ENCODE measurements at regions not wholly inside any gene's neighbourhood (a gene's known extent, or its start where the extent isn't known, plus 50 kb on each side); places are given as distances from the start of the nearest gene placed in this dataset.

DNA sequence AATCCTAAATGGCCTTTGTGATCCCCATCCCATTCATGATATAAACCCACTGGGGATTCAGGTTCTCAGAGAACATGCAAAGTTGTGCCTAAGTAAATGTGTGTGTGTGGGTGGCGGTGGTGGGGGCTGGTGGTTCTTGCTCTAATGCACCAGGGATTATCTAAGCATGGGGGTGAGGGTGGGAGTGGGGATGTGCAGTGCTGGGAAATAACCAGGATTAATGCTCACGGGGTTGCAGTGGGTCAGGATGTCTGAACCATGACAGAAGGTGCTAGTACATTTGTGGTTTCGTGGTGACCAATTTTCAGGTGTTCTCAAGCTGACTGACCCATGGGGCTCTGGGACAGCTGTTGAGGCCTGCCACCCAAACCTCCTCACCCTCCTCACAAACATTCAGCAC is 101.0 kb downstream of the ZNF608 start:
- no peak for DNase-seq (ENCODE audit: low spot score)

DNA sequence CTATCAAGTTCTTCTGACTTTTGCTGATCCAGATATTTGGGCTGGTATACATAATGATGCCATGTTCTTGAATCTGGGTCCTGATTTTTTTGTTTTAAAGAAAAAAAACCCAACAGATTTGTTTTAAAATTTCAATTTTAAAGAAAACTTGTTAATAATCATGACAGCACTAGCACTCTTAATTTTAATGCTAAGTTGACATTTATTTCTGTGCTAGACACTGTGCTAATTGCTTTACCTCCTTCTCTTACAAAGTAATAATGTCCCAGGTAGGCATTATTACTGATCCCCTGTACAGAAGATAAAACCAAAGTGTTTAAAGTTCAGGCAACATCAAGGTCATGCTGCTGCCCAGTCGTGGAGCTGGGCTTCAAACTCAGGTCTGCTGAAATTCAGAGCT is 101.9 kb downstream of the ZNF608 start:
- DNase-seq (ENCODE audit: low spot score): no peak

DNA sequence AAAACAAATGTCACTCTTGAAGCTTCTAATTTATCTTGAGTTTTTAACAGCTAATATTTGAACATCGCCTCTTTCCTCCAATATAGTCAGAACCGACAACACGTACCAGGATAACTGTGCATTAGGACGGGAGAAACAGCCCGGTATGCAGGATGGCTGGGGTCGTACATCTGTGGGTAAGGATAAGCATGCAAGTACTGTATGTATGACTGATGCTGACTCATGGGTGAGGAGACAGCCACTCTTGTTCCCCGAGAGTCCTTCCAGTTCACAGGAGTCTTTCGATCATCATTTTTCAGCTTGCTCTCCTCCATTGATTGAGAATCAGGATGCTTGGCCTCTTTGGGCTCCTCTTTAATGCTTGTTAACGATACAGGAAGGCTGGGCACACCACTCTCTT is 102.3 kb downstream of the ZNF608 start:
- DNase-seq (ENCODE audit: low spot score): peak; percentile 19

DNA sequence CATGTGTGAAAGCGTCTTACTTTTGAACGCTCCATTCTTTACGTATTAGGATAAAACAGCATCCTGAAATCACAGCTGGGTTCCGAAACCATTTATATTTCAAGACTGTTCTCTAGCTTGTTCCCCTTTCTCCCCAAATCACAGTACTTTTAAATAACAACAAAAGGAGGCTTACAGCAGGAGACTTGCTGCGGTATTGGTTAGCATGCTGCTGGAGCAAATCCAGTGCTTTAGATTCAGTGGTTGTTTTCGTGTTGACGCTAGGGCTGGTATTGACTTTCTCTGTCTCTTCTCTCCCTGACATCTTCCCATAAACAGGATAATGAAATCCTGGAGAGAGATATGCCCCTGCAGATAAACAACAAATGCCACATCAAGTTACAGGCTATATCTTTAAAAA is 103.1 kb downstream of the ZNF608 start:
- no peak for DNase-seq (ENCODE audit: low spot score)

DNA sequence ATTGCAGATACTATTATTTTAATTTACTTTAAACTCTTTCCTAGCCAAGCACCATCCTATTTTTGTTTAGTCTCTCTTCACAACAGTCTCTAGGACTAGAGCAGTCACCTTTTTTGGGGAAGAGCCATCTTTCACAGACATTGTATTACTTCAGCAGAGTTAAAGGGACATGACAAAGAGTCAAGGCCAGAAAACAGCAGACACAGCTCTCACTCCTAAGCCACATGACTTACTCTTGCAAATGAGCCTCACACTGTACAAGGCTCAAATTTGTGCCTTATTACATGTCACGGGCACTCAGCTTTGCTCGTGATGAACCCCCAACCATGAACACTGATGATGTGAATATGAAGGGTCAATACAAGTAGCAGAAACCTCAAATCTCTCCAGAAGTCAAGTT is 104.3 kb downstream of the ZNF608 start:
- DNase-seq (ENCODE audit: low spot score): no peak

DNA sequence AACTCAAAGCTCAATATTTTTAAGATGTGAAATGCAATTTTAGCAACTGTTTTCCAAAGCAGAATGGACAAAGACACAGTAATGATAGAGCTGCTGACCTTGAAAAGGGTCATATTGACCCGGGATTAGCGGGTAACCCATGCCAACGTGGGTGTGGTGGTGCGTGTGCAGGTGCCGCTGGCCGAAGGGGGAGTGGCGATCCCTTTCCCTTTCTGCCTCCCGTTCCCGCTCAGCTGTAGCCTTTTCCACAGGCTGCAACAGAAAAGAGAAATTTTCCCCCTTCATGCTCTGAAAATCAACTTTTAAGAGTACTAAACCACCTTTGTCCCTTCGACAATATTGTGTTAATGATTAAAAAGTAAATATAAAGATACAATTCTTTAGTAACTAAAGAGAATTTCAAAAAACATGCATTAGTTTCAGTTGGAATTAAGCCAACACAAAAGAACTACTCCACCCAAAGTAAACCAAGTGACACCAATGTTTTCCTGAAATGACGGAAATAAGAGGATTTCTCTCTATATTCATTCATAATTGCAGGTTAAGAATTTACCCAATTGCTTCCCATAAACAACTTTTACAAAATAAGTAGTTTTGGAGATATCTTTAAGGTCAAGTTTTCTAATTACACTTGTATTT is 105.2 kb downstream of the ZNF608 start:
- no peak for DNase-seq (ENCODE audit: low spot score)

DNA sequence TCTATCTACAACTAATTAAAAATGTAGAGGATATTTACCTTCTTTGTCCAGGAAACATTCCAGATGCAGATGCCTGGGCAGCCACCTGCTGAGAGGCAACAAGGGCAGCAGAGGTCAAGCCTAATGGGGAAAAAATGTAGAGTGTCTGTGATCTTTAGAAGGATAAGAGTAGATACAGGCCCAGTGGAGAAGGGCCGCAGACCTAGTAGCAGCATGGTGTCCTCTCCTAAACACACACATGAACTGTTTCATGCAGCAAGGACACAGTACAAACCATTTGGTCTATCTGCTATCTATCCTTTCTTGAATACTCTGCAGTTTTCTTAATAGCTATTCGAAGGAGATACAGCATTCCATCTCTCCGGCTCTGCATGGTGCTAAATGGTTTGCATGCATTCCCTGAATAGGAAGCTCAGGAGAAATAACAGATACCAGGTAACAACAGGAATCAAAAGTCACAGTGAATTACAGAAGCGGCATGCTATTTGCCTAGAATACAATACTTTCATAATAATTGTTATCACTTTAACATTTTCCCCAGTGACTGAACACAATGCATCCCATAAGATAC is 107.3 kb downstream of the ZNF608 start:
- no peak for DNase-seq (ENCODE audit: low spot score)

DNA sequence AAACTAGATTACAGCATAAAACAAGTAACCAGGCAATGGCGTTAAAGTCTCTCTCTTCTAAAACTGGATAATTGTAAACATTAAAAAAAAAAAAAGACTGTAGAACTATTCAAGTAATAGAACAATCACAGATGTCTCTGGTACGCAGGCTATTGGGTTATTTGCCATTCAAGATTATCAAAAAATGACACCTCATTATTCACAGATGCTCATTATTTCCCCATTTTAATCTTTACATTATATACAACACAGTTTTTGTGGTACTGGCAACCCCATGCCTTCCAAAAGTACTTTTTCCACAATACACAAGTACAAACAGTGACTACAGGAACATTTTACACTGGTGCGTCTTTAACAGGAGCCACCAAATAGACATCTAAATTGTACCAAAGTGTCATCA is 109.4 kb downstream of the ZNF608 start:
- DNase-seq (ENCODE audit: low spot score): no peak

DNA sequence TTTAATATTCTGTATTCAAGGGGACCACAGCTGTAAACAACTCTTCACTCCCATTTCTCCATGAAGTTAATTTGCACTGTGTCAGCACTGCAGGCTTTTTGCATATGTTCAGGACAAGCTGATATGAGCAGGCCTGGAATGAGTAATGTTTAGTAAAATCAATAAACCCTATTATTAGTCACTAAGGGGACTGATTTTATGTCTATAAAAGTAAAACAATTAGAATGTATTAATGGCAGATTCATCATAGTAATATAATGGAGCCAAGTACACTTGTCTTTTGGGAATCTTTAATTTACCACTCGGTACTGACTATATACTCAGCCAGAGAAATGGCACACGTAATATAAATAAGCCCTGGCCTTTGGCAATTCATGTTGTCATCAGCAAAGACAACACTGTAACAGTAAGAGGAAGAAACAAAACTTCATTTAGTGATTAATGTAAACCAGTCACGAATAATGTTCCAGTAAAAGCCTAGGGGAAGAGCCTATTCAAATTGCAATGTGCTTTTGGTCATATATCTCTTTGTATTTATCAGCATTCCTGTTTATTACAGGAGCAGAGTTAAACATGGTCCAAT is 111.6 kb downstream of the ZNF608 start:
- DNase-seq (ENCODE audit: low spot score): no peak

DNA sequence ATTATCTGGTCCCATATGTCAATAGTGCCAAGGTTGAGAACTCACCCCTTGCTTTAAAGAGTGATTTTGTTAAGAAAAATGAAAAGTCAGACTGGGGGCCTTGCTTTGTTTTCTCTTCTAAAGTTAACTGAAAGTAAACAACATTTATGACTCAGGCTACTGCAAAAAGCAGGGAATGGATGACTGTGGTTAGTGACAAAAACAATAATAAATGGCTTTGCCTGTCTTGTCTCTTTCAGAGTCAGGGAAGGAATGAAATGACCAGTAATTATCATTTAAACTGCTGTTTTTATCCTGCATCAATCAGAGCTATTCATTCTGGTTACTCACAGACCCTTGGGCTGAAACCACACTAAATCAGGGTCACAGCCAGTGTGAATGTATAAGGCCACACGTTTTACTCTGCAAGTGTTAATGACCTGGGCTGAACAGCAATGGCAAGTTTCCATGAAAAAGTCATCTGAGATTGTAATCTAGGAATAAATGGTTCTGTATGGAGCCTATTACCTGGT is 112.2 kb downstream of the ZNF608 start:
- no peak for DNase-seq (ENCODE audit: low spot score)

DNA sequence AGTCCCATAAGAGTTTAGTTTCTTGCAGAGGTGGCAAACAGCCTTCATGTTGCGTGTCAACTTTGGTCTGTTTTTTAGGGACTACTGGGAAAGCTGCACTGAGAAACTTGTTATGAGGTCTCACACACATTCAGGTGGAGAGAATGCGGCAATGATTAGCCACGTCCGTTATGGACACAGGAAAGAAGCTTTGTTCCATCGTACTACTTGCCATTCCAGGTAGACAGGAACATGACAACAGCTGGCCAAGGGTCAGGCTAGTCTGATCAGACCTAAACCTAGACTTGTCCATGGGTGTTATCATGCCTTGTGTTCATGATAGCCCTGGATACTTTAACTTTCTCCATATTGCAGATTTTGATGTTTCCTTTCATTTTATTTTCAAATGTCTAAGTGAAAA is 113.2 kb downstream of the ZNF608 start:
- DNase-seq (ENCODE audit: low spot score): no peak

DNA sequence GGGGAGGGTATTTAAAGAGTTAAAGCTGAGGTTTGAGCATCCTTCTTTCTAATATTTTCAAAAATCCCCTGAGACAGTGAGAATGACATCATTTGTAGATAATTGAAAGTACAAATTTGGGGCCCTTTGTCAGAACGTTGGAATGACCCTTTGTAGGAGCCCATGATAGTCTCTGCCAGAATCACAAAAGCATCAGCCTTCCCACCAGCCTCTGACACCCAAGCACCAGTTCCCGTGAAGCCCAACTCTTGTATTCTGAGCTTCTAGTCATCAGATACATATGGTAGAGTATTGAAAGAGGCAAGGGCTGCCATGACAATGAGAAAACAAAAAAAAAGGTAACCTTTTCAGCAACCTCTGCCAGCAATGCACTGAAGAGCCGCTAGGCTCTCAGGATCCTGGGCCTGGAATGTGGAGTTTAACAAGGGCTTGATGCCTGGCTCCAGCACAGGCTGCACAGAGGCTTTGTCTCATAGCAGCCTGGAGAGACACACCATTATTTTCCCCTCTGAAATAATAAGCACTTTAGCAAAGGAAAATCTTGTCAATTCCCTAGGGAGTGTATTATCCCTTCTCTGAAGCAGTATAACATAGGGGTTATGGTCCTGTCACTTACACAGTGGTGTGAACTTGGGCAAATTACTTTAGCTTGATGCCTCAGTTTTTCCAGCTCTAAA is 114.4 kb downstream of the ZNF608 start:
- DNase-seq (ENCODE audit: low spot score): no peak

DNA sequence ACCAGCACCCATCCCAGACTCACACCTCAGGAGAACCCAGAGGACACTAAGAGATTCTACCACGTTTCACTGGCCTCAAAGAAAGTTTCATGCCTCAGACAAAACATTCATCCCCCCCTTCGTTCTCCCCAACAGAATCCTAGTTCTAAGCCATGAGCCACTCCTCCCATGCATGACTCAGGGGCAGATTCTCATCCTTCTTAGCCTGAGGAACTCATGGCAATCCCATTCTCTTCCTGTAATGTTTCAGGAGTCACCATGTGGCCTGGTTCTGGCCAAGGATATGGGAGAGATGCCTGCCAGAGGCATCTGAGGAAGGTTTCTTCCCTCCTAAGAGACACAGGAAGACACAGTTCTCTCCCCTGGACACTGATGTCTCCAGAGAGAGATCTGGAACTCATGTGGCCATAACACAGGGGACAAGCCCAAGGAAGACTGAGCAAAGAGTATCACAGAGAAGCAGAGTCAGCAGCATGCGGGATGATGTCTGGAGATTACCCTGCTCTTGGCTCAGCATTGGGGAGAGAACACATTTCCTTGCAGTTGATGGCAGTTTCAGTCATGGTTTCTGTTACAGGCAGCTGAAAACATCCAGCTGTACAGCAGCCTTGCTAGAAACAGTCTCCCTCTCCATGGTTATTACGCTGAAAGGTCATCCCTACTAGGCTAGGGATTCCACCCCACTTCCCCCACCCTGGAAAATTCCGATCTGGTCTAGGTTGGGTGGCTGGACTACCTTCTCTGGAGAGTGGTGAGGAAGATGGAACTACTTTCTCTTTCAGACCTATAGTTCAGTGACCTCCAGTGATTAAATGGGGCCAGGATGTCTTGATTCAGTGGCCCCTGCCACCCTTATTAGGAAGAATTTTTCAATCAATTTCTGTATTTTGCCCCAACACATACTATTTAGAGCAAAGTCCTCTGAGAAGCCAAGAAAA is 115.4 kb downstream of the ZNF608 start:
- DNase-seq (ENCODE audit: low spot score): no peak

DNA sequence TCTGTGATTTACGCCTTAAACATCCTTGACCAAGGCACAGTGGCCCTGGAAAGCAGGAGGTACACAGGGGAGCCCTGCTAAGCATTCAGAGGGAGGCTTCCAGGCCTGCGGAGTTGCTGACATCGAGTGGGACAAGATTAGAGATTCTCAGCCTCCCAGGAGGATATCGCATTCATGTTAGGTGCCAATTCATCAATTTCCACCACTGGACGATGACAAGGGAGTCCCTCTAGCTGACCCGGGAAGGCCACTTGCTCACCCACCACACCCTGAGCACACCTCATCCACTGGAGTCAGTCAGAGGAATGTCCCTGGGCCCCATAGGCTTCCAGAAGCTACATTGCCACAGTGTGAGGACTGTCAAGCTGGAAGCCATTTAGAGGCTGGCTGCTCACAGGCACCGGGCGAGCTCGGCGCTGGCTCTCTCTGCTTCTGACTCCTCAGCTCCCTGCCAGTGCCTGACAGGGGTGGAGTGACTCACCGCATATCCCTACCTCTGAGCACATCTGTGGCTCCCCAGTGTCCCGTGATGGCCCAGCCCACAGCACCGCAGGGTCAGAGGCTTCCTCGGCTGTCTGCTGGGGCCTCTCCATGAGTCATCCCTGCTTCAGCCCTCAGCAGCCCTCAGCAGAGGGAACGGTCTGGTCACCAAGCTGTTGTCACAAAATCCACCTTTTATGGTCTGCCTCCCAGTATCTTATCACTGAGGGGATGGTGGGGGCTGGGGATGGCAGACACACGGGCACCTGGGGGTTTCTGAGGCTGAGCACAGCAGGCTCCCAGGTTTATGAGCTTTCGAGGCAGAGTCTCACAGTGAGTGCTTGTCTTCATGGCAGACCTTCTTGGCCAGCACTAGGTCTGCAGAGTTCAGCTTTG is 117.5 kb downstream of the ZNF608 start:
- no peak for DNase-seq (ENCODE audit: low spot score)

DNA sequence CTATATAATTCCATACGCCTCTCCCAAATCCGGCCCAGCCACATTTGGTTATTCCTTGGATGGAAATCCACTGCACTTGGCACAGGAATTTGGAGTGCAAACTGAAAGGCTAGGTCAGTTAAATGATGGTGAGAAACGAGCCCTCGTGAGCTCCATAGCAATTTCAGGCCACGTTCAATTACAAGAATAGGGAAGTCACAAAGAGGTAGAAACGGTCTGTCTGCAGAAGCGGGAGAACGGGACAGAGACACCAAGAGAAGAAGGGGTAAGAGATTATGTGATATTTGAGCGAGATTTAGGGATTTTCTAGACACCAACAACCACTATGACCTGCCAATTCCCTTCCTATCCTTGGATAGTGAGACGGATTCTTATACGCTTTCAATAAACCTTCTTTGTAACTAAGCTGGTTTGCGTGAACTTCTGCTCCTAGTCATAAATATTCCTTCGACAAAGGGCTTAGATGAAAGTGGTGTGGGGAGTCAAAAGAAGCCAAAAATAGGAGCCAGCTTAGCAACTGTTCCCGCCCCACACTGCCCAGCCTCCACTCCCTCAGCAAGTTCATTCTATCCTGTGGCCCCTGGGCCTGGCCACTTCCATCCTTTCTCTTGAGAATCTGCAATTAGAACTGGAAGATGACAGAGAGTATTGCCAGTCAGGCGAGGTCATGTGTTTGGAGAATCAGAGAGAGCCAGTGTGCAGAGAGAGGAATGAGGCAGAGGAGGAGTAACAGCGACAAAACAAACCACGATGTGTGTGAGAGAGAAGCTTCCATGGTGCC is 118.4 kb downstream of the ZNF608 start:
- DNase-seq (ENCODE audit: low spot score): no peak

DNA sequence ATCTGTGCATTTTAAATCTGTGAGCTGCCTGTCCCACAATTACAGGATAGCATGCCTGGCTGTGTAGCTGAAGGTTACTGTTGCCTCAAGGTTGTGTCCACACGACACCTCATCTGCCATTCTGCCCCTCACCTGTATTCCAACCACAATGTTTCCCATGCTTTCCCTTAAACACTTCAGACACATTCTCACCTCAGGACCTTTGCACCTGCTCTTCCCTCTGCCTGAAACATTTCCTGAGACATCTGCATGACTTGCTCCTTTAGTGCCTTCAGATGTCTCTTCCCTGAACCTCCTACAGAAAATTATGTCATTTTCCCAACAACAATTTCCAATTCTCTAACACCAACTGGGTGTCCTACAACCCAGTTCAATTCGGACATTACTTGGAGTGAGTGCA is 120.4 kb downstream of the ZNF608 start:
- DNase-seq (ENCODE audit: low spot score): no peak

DNA sequence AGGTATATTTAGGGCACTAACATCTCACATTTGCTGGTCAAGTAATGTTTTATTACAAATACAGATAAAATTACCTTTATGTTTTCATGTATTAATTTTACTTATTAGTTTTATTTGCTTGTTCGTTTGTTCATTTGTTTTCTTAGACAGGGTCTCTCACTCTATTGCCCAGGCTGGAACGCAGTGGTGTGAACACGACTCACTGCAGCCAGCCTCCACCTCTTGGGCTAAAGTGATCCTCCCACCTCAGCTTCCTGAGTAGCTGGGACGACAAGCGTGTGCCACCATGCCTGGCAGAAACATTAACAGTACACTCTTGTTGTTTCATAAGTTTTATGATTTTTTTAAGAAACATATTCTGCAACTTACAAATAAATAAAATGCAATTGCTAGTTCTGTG is 123.2 kb downstream of the ZNF608 start:
- no peak for DNase-seq (ENCODE audit: low spot score)

DNA sequence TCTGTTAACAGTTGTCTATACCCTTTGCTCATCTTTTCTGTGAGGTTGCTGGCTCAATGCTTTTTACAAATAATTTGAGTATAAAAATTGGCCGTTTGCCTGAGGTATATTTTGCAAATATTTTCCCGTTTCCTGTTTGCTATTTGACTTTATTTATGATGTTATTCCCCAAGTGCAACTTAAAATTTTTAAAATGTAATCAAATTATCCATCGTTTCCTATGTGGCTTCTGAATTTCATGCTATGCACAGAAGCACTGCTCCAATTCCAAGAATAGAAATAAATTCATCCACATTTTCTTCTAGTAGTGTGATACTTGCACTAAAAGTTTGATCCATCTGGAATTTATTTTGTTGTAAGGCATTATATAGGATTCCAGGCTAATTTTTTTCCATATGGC is 123.6 kb downstream of the ZNF608 start:
- DNase-seq (ENCODE audit: low spot score): no peak

DNA sequence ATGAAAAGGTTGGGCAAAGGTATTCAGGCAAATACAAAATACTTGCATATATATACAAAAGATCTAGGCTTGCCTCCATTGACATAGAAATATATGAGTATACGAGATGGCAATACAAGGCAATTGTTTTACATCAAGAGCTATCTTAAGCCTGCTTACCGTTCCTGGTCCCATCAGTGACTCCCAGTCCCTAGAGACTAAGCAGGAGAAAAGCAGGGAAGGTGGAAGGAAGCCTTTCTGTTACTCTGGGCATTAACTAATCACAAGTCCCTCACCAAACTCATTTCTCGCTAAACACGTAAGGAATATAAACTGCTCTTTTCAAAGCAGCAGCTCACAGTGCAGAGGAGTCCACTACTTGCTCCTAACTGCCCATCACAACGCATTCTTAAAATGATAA is 125.2 kb downstream of the ZNF608 start:
- DNase-seq (ENCODE audit: low spot score): no peak

DNA sequence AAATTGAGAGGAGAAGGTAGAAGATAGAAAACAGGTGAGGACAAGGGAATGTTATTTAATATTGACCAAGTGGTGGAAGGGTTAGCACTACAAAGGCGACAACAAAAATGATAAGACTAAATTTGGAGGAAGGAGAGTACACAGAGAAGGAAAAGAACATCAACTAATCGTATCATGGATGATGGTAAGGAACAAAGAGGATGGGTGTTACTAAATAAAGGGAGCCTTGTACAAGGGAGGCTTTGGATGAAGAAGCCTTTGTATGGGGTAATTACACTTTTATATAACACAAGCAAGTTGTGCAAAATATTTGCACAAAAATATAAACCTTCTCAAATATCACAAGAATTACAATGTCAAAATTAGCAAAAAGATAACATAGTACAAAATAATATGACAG is 125.7 kb downstream of the ZNF608 start:
- DNase-seq (ENCODE audit: low spot score): no peak
